Naive thymus-derived CD4-positive, alpha-beta T cell (primary cell): ENCODE measurements at regions not wholly inside any gene's neighbourhood (a gene's known extent, or its start where the extent isn't known, plus 50 kb on each side); places are given as distances from the start of the nearest gene placed in this dataset.

Experiments
- ATAC-seq: fragments of 150-1000 bp; cut with Tn5 transposase; 2 replicates; pipeline ENCODE4 v1.10.0; 2021; ENCODE audit warnings: mild to moderate bottlenecking, moderate library complexity
- CTCF ChIA-PET: fragments of 350-600 bp; sonication (Branson Sonifier 250); formaldehyde crosslinking; loops from one replicate; lab custom pipeline; 2021; ENCODE audit warnings: antibody characterized with exemption; lab: Charles Lee
- POLR2A ChIA-PET: fragments of 350-600 bp; sonication (Branson Sonifier 250); formaldehyde crosslinking; loops from one replicate; lab custom pipeline; 2021; ENCODE audit warnings: antibody characterized with exemption, inconsistent platforms; lab: Charles Lee
- DNase-seq, 9 donors: peaks; one replicate each; pipeline versions ENCODE4 v3.0.0 to v3.0.0-alpha.2; 2020 to 2022; ENCODE audit warnings: mixed read lengths in 1 of 9
- H3K27ac ChIP-seq: one replicate; pipeline ENCODE4 v1.7.0; 2013; ENCODE audit warnings: mild to moderate bottlenecking, low read depth, low read length, moderate library complexity
- H3K27me3 ChIP-seq, 2 donors: one replicate each; pipeline ENCODE4 v1.7.0; 2013; ENCODE audit warnings: low read length in 2 of 2, mild to moderate bottlenecking in 2 of 2, moderate library complexity in 2 of 2; ENCODE audit not compliant: control insufficient read depth in 2 of 2, insufficient read depth in 2 of 2
- H3K36me3 ChIP-seq, 3 experiments: 1 replicate in 2 of 3; 2 replicates in 1 of 3; pipeline ENCODE4 v1.7.0; 2013; ENCODE audit warnings: low read length in 3 of 3, mild to moderate bottlenecking in 3 of 3, moderate library complexity in 1 of 3; ENCODE audit not compliant: insufficient read depth in 3 of 3, control insufficient read depth in 2 of 3
- H3K4me1 ChIP-seq, 2 donors: one replicate each; pipeline ENCODE4 v1.7.0; 2013; ENCODE audit warnings: low read length in 2 of 2, mild to moderate bottlenecking in 2 of 2, moderate library complexity in 1 of 2; ENCODE audit not compliant: control insufficient read depth in 2 of 2, insufficient read depth in 2 of 2
- H3K4me3 ChIP-seq: 2 replicates; pipeline ENCODE4 v1.7.0; 2013; ENCODE audit warnings: mild to moderate bottlenecking, low read length
- H3K9me3 ChIP-seq, 3 experiments: 1 replicate in 2 of 3; 2 replicates in 1 of 3; pipeline ENCODE4 v1.7.0; 2013; ENCODE audit warnings: low read length in 3 of 3; ENCODE audit not compliant: control insufficient read depth in 2 of 3
- H3K27ac Mint-ChIP-seq, 9 donors: one replicate each; pipeline ENCODE4 v1.8.0; 2020 to 2022; ENCODE audit warnings: mixed read lengths in 9 of 9, mild to moderate bottlenecking in 8 of 9, moderate library complexity in 5 of 9, inconsistent platforms in 2 of 9
- H3K27me3 Mint-ChIP-seq, 5 donors: one replicate each; pipeline ENCODE4 v1.8.0; 2021 to 2022; ENCODE audit warnings: mixed read lengths in 5 of 5, mild to moderate bottlenecking in 1 of 5
- H3K36me3 Mint-ChIP-seq, 5 donors: one replicate each; pipeline ENCODE4 v1.8.0; 2020 to 2022; ENCODE audit warnings: mixed read lengths in 5 of 5, mild to moderate bottlenecking in 3 of 5, inconsistent platforms in 1 of 5
- H3K4me1 Mint-ChIP-seq, 7 donors: one replicate each; pipeline ENCODE4 v1.8.0; 2020 to 2022; ENCODE audit warnings: mixed read lengths in 7 of 7, mild to moderate bottlenecking in 3 of 7, inconsistent platforms in 1 of 7
- H3K4me3 Mint-ChIP-seq, 10 donors: one replicate each; pipeline ENCODE4 v1.8.0; 2020 to 2022; ENCODE audit warnings: mild to moderate bottlenecking in 10 of 10, mixed read lengths in 10 of 10, moderate library complexity in 6 of 10, inconsistent platforms in 2 of 10
- H3K9me3 Mint-ChIP-seq, 11 donors: one replicate each; pipeline ENCODE4 v1.8.0; 2020 to 2022; ENCODE audit warnings: mixed read lengths in 11 of 11, mild to moderate bottlenecking in 4 of 11, inconsistent platforms in 1 of 11, moderate library complexity in 1 of 11
- intact Hi-C, 2 donors: fragments of 100-400 bp; cut with micrococcal nuclease; formaldehyde crosslinking; loops; one replicate each; pipeline ENCODE4 v1.15.1; 2023

DNA sequence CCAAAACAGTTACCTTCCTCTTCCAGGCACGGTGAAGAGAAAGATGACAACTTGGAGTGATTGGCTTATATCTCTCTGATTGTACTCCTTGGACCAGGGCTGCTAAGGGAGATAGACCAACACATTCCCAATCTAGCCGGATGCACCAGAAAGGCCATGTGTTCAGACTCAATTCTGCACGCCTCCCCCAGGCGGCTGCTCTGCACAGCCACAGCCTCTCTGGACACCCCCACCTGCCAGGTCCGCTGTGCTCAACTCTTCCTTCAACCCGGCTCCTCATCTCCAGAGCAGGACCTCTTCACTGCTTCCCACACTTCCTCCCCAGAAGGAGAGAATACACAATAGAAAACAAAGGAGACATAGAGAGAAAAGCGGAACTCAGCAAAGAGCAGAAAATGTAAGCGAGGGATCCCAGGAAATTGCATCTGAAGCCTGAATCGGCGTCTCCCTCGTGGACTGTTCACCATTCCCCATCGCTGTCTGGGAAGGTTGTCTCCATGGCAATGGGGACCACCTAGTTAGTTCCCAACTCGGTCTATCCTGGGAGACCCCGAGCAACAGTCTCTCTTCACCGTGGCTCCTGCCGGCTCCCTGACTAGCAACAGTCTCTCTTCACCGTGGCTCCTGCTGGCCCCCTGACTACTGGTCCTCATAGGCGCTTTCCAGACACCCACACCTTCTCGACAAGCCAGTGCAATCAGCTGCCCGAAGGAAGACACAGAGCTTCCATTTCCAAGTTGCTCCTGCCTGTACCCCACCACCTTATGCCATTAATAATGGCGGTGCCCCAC lies 361.7 kb upstream of the MYT1L start:
- intact Hi-C loops, result no loop called here
- H3K4me3 ChIP-seq, result no peak overlapping the region
- H3K9me3 Mint-ChIP-seq, result no peaks in the 10 kb centered on the region
- ChIA-PET POLR2A (no interaction called here), CTCF (no interaction called here)
- no peaks in the 10 kb centered on the region for H3K36me3 Mint-ChIP-seq
- peaks cover 0 to 23% of the 10 kb centered on the region in 2 donors for H3K4me1 ChIP-seq
- DNase-seq (no peak), ATAC-seq (no peak)
- H3K27me3 Mint-ChIP-seq, result peaks cover 0 to 5% (median 0%) of the 10 kb centered on the region in 5 donors
- H3K27ac Mint-ChIP-seq, result no peak overlapping the region
- no peak overlapping the region for H3K4me3 Mint-ChIP-seq
- H3K9me3 ChIP-seq, result no peaks in the 10 kb centered on the region
- no peaks in the 10 kb centered on the region for H3K36me3 ChIP-seq
- H3K27ac ChIP-seq, result no peak overlapping the region
- H3K4me1 Mint-ChIP-seq, result peaks cover 6 to 43% (median 37%) of the 10 kb centered on the region in 7 donors
- no peaks in the 10 kb centered on the region for H3K27me3 ChIP-seq

DNA sequence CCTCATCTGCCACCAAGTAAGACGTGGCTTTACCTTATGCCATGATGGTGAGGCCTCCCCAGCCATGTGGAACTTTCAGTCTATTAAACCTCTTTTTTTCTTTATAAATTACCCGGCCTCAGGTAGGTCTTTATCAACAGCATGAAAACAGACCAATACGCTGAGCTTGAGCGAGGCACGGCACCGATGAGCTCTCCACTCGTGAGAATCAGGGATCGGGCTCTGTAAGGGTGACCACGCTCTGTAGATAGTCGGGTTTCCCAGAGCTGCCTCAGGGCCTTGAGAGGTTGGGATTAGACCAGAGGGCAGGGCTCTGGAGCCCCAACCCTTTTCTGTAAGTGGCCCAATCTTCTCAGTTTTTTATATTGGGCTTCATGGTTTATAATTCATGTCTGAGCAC lies 360.3 kb upstream of the MYT1L start:
- Mint-ChIP-seq H3K4me1 (peaks cover 7 to 53% (median 42%) of the 10 kb centered on the region in 7 donors), H3K36me3 (peaks cover 0 to under 1% (median 0%) of the 10 kb centered on the region in 5 donors), H3K27ac (peak overlapping the region in 2 of 9 donors; percentile 67 to 79), H3K9me3 (no peaks in the 10 kb centered on the region), H3K4me3 (peak overlapping the region in 1 of 10 donors; percentile 65), H3K27me3 (peaks cover 0 to 5% (median 0%) of the 10 kb centered on the region in 5 donors)
- no peak overlapping the region for H3K27ac ChIP-seq
- no peaks in the 10 kb centered on the region for H3K36me3 ChIP-seq
- CTCF ChIA-PET, result no interaction called here
- intact Hi-C loops, result no loop called here
- DNase-seq (no peak), ATAC-seq (no peak)
- POLR2A ChIA-PET, result no interaction called here
- H3K4me3 ChIP-seq, result no peak overlapping the region
- no peaks in the 10 kb centered on the region for H3K27me3 ChIP-seq
- no peaks in the 10 kb centered on the region for H3K9me3 ChIP-seq
- H3K4me1 ChIP-seq, result peaks cover 0 to 37% of the 10 kb centered on the region in 2 donors

DNA sequence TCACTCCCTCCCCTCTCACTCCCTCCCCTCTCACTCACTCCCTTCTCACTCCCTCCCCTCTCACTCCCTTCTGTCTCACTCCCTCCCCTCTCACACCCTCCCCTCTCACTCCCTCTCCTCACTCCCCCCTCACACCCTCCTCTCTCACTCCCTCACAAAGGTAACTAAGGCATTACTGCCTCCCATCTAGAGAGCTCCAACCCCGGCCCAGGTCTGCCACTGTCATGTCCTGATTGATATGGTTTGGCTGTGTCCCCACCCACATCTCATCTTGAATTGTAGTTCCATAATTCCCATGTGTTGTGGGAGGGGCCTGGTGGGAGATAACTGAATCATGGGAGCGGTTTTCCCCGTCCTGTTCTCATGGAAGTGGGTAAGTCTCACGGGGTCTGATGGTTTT lies 359.9 kb upstream of the MYT1L start:
- H3K27me3 Mint-ChIP-seq, result peaks cover 0 to 5% (median 0%) of the 10 kb centered on the region in 5 donors
- DNase-seq (no peak), ATAC-seq (no peak)
- Histone ChIP-seq H3K36me3 (no peaks in the 10 kb centered on the region), H3K9me3 (no peaks in the 10 kb centered on the region), H3K27me3 (no peaks in the 10 kb centered on the region), H3K4me1 (peaks cover 0 to 41% of the 10 kb centered on the region in 2 donors), H3K27ac (no peak overlapping the region), H3K4me3 (no peak overlapping the region)
- CTCF ChIA-PET, result no interaction called here
- H3K4me1 Mint-ChIP-seq, result peaks cover 10 to 57% (median 46%) of the 10 kb centered on the region in 7 donors
- intact Hi-C loops, result no loop called here
- POLR2A ChIA-PET, result no interaction called here
- no peaks in the 10 kb centered on the region for H3K9me3 Mint-ChIP-seq
- peak overlapping the region in 2 of 10 donors; percentile 28 to 65 for H3K4me3 Mint-ChIP-seq
- H3K27ac Mint-ChIP-seq, result peak overlapping the region in 5 of 9 donors; percentile 52 to 79 (median 63)
- peaks cover 0 to 3% (median 0%) of the 10 kb centered on the region in 5 donors for H3K36me3 Mint-ChIP-seq

- Histone ChIP-seq H3K27ac (no peak overlapping the region), H3K27me3 (no peaks in the 10 kb centered on the region), H3K9me3 (no peaks in the 10 kb centered on the region), H3K4me3 (no peak overlapping the region), H3K4me1 (peaks cover 0 to 56% of the 10 kb centered on the region in 2 donors), H3K36me3 (no peaks in the 10 kb centered on the region)
- CTCF ChIA-PET, result no interaction called here
- DNase-seq (no peak), ATAC-seq (no peak)
- peaks cover 12 to 74% (median 63%) of the 10 kb centered on the region in 7 donors for H3K4me1 Mint-ChIP-seq
- intact Hi-C loops, result no loop called here
- peaks cover 0 to 3% (median 0%) of the 10 kb centered on the region in 5 donors for H3K36me3 Mint-ChIP-seq
- peak overlapping the region in 3 of 10 donors; percentile 8 to 62 (median 23) for H3K4me3 Mint-ChIP-seq
- peaks cover 0 to 5% (median 0%) of the 10 kb centered on the region in 5 donors for H3K27me3 Mint-ChIP-seq
- peak overlapping the region in 3 of 9 donors; percentile 23 to 66 (median 31) for H3K27ac Mint-ChIP-seq
- POLR2A ChIA-PET, result no interaction called here
- no peaks in the 10 kb centered on the region for H3K9me3 Mint-ChIP-seq
Observed at GRCh38 chr2:2689306-2689705, 358.2 kb upstream of the MYT1L start.

DNA sequence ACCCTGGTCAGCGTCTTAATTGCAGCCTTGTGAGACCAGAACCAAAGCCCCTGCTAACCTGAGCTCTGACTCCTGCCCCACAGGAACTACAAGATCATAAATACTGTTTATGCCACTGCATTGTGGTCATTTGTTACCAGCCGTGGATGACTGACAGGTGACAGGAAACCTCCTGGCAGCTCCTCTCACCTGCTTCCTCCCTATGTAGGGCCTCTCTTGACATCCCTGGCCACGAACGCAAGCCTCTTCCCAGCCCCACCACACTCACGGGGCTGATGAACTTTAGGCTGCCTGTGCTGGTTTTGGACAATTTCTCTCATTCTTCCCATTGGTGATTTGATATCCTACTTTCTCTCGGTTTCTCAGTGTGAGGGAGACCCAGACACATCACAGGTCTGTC lies 357.2 kb upstream of the MYT1L start:
- H3K9me3 ChIP-seq, result no peaks in the 10 kb centered on the region

GRCh38 chr2:2687745-2688144 lies 356.7 kb upstream of the MYT1L start:
- H3K4me3 ChIP-seq, result no peak overlapping the region
- peak overlapping the region in 3 of 9 donors; percentile 38 to 67 (median 51) for H3K27ac Mint-ChIP-seq
- POLR2A ChIA-PET, result no interaction called here
- H3K9me3 ChIP-seq, result no peaks in the 10 kb centered on the region
- CTCF ChIA-PET, result interaction anchor here (0.9 to 2.3 kb wide), 2 partner anchors 10 to 16 kb away, joined by 3 to 8 read pairs; no protein-coding TSS in a partner anchor
- intact Hi-C loops, result no loop called here
- no peaks in the 10 kb centered on the region for H3K36me3 ChIP-seq
- no peaks in the 10 kb centered on the region for H3K9me3 Mint-ChIP-seq
- no peak overlapping the region for H3K27ac ChIP-seq
- peaks cover 12 to 89% (median 78%) of the 10 kb centered on the region in 7 donors for H3K4me1 Mint-ChIP-seq
- DNase-seq, result no peak
- peaks cover 0 to 68% of the 10 kb centered on the region in 2 donors for H3K4me1 ChIP-seq
- H3K27me3 Mint-ChIP-seq, result peaks cover 0 to 7% (median 0%) of the 10 kb centered on the region in 5 donors
- H3K36me3 Mint-ChIP-seq, result peaks cover 0 to 3% (median 0%) of the 10 kb centered on the region in 5 donors
- no peak for ATAC-seq
- peak overlapping the region in 3 of 10 donors; percentile 12 to 77 (median 62) for H3K4me3 Mint-ChIP-seq
- no peaks in the 10 kb centered on the region for H3K27me3 ChIP-seq

More for the DNA sequence above, 357.2 kb upstream of the MYT1L start:
- Mint-ChIP-seq H3K4me3 (peak overlapping the region in 9 of 10 donors; percentile 7 to 77 (median 51)), H3K9me3 (no peaks in the 10 kb centered on the region), H3K27me3 (peaks cover 0 to 4% (median 0%) of the 10 kb centered on the region in 5 donors), H3K27ac (peak overlapping the region in 7 of 9 donors; percentile 11 to 74 (median 38)), H3K4me1 (peaks cover 12 to 84% (median 73%) of the 10 kb centered on the region in 7 donors), H3K36me3 (peaks cover 0 to 3% (median 0%) of the 10 kb centered on the region in 5 donors)
- ChIA-PET CTCF (interaction anchor here (0.9 to 2.3 kb wide), 2 partner anchors 9 to 15 kb away, joined by 3 to 8 read pairs; no protein-coding TSS in a partner anchor), POLR2A (no interaction called here)
- Histone ChIP-seq H3K27ac (no peak overlapping the region), H3K4me3 (no peak overlapping the region), H3K27me3 (no peaks in the 10 kb centered on the region), H3K36me3 (no peaks in the 10 kb centered on the region), H3K4me1 (peaks cover 0 to 63% of the 10 kb centered on the region in 2 donors)
- no peak for ATAC-seq
- peak in 4 of 9 donors; percentile 8 to 28 (median 20) for DNase-seq
- intact Hi-C loops, result no loop called here
